ENCODE measurements at regions not wholly inside any gene's neighbourhood (a gene's known extent, or its start where the extent isn't known, plus 50 kb on each side); places are given as distances from the start of the nearest gene placed in this dataset.
A peak's percentile ranks its signal among the peaks of the same experiment; 100 is the strongest.
"Not testable (repeated sequence)": the region's sequence is repeated elsewhere in the genome, so short reads cannot be mapped to it uniquely, and the experiment has no call there.

- Histone ChIP-seq H3K27ac (ENCODE audit: low read length) (no peak overlapping the region), H3K9me3 (ENCODE audit: low read length) (no peaks in the 10 kb centered on the region), H2AFZ (ENCODE audit: low read depth, low read length) (no peak overlapping the region), H3F3A (ENCODE audit: insufficient read depth, low read length, poor library complexity, severe bottlenecking) (peaks cover 7% of the 10 kb centered on the region), H3K36me3 (ENCODE audit: insufficient read depth, low read length) (no peaks in the 10 kb centered on the region), H3K27me3 (ENCODE audit: insufficient read depth, low read depth, low read length) (no peaks in the 10 kb centered on the region), H3K9me2 (ENCODE audit: insufficient read depth, low read length) (no peaks in the 10 kb centered on the region), H3K79me2 (replicated peaks; ENCODE audit: insufficient read depth, low read length) (peaks cover 2% of the 10 kb centered on the region), H3K4me2 (ENCODE audit: low read length) (no peak overlapping the region), H3K4me3 (ENCODE audit: low read length) (no peak overlapping the region), H4K20me1 (ENCODE audit: insufficient read depth) (no peaks in the 10 kb centered on the region), H3K9ac (ENCODE audit: low read length) (no peak overlapping the region)
- TF ChIP-seq SMC3 (conservative IDR thresholded peaks at IDR 0.05; ENCODE audit: poor library complexity) (no peak), REST (IDR thresholded peaks at IDR 0.05; ENCODE audit: borderline replicate concordance) (no peak), CTCF (IDR thresholded peaks at IDR 0.05; ENCODE audit: poor library complexity, severe bottlenecking) (no peak), RAD21 (conservative IDR thresholded peaks at IDR 0.05) (no peak), EZH2 (IDR thresholded peaks at IDR 0.05; ENCODE audit: borderline replicate concordance, insufficient read depth, low read length, poor library complexity, severe bottlenecking) (no peak), MXI1 (conservative IDR thresholded peaks at IDR 0.05; ENCODE audit: poor library complexity, severe bottlenecking) (no peak), EP300 (conservative IDR thresholded peaks at IDR 0.05; ENCODE audit: poor library complexity, severe bottlenecking) (no peak), TAF1 (IDR thresholded peaks at IDR 0.05; ENCODE audit: low read depth) (no peak), POLR2AphosphoS5 (IDR thresholded peaks at IDR 0.05) (no peak)
These were observed 93.6 kb downstream of the SOX1 start for GRCh38 chr13:112160558-112160957.

- peak overlapping the region; percentile 9 for H3K9ac ChIP-seq (ENCODE audit: low read length)
- no peaks in the 10 kb centered on the region for H4K20me1 ChIP-seq (ENCODE audit: insufficient read depth)
- H3K27ac ChIP-seq (ENCODE audit: low read length): peak overlapping the region; percentile 0
- peaks cover 7% of the 10 kb centered on the region for H3F3A ChIP-seq (ENCODE audit: insufficient read depth, low read length, poor library complexity, severe bottlenecking)
- no peak overlapping the region for H2AFZ ChIP-seq (ENCODE audit: low read depth, low read length)
- no peaks in the 10 kb centered on the region for H3K36me3 ChIP-seq (ENCODE audit: insufficient read depth, low read length)
- H3K9me2 ChIP-seq (ENCODE audit: insufficient read depth, low read length): no peaks in the 10 kb centered on the region
- H3K4me2 ChIP-seq (ENCODE audit: low read length): peak overlapping the region; percentile 3
- no peaks in the 10 kb centered on the region for H3K9me3 ChIP-seq (ENCODE audit: low read length)
- H3K79me2 ChIP-seq (replicated peaks; ENCODE audit: insufficient read depth, low read length): peaks cover 2% of the 10 kb centered on the region
- TF ChIP-seq RAD21 (conservative IDR thresholded peaks at IDR 0.05) (no peak), POLR2AphosphoS5 (IDR thresholded peaks at IDR 0.05) (peak; percentile 26)
- peak overlapping the region; percentile 46 for H3K4me3 ChIP-seq (ENCODE audit: low read length)
- H3K27me3 ChIP-seq (ENCODE audit: insufficient read depth, low read depth, low read length): no peaks in the 10 kb centered on the region
These were observed 94.8 kb downstream of the SOX1 start for GRCh38 chr13:112161521-112162301.

GRCh38 chr13:112163691-112164660 is 97.0 kb downstream of the SOX1 start:
- H3K9ac ChIP-seq (ENCODE audit: low read length); H3K36me3 ChIP-seq (ENCODE audit: insufficient read depth, low read length); H2AFZ ChIP-seq (ENCODE audit: low read depth, low read length); H3F3A ChIP-seq (ENCODE audit: insufficient read depth, low read length, poor library complexity, severe bottlenecking); H3K27ac ChIP-seq (ENCODE audit: low read length); H3K4me2 ChIP-seq (ENCODE audit: low read length); H3K9me2 ChIP-seq (ENCODE audit: insufficient read depth, low read length); H3K27me3 ChIP-seq (ENCODE audit: insufficient read depth, low read depth, low read length); H3K79me2 ChIP-seq (replicated peaks; ENCODE audit: insufficient read depth, low read length); H3K4me3 ChIP-seq (ENCODE audit: low read length); H3K9me3 ChIP-seq (ENCODE audit: low read length); H4K20me1 ChIP-seq (ENCODE audit: insufficient read depth): not testable (repeated sequence)

All from neural cell (in vitro differentiated cells).